OCI-LY7 (cell line): ENCODE measurements at regions not wholly inside any gene's neighbourhood (a gene's known extent, or its start where the extent isn't known, plus 50 kb on each side); places are given as distances from the start of the nearest gene placed in this dataset. TPM values are rescaled to one million over a fixed set of nuclear protein-coding genes. Genes with fewer than 3 reads are reported as not detected.

Experiments
- BruUV-seq: library from RNA; stranded (reverse); fragments of 400-500 nt; replicated peaks from 2 replicates; lab custom pipeline; 2021; lab: Mats Ljungman, UMichigan
- CTCF ChIA-PET: fragments of 300-600 bp; sonication (Branson Sonifier 250); formaldehyde crosslinking; loops from one replicate; lab custom pipeline; 2022; ENCODE audit warnings: antibody characterized with exemption; ENCODE audit not compliant: unreplicated experiment; lab: Charles Lee
- POLR2A ChIA-PET: fragments of 300-600 bp; sonication (Branson Sonifier 250); formaldehyde crosslinking; loops from one replicate; lab custom pipeline; 2022; ENCODE audit warnings: antibody characterized with exemption; lab: Charles Lee
- DNase-seq: peaks from one replicate; pipeline ENCODE4 v3.0.0-alpha.2; 2015; ENCODE audit warnings: low spot score
- H2AFZ ChIP-seq: fragments of 200-600 bp; sonication (generic), shearing (Covaris generic); 2 replicates; pipeline ENCODE4 v1.6.1; 2014; ENCODE audit warnings: mild to moderate bottlenecking, antibody characterized with exemption, low read length, moderate library complexity
- H3K27ac ChIP-seq: fragments of 200-600 bp; sonication (generic); 2 replicates; pipeline ENCODE4 v1.5.1; 2014; ENCODE audit warnings: mixed run types, low read depth, mild to moderate bottlenecking, moderate library complexity, low read length, inconsistent platforms; ENCODE audit not compliant: poor library complexity, severe bottlenecking
- H3K36me3 ChIP-seq: fragments of 200-600 bp; sonication (generic); 2 replicates; pipeline ENCODE4 v1.6.1; 2014; ENCODE audit warnings: mild to moderate bottlenecking, antibody characterized with exemption, low read length, moderate library complexity, mixed read lengths; ENCODE audit not compliant: insufficient read depth
- H3K4me1 ChIP-seq: fragments of 200-600 bp; sonication (generic); 2 replicates; pipeline ENCODE4 v1.5.1; 2014; ENCODE audit warnings: mild to moderate bottlenecking, low read length; ENCODE audit not compliant: insufficient read depth, poor library complexity, severe bottlenecking
- H3K4me2 ChIP-seq: fragments of 200-600 bp; sonication (generic); 2 replicates; pipeline ENCODE4 v1.6.1; 2014; ENCODE audit warnings: mild to moderate bottlenecking, low read length
- H3K4me3 ChIP-seq: fragments of 200-600 bp; sonication (generic); 2 replicates; pipeline ENCODE4 v1.5.1; 2014; ENCODE audit warnings: mild to moderate bottlenecking, low read depth, low read length; ENCODE audit not compliant: poor library complexity, severe bottlenecking
- H3K79me2 ChIP-seq: fragments of 200-600 bp; sonication (generic); 2 replicates; pipeline ENCODE4 v1.6.1; 2016; ENCODE audit warnings: low read depth, mild to moderate bottlenecking, low read length, moderate library complexity, mixed read lengths; ENCODE audit not compliant: insufficient read depth
- H3K9me2 ChIP-seq: fragments of 200-600 bp; sonication (generic); 2 replicates; pipeline ENCODE4 v1.6.1; 2016; ENCODE audit warnings: mild to moderate bottlenecking, low read length, mixed read lengths; ENCODE audit not compliant: insufficient read depth
- H3K9me3 ChIP-seq: fragments of 200-600 bp; sonication (generic); 2 replicates; pipeline ENCODE4 v1.6.1; 2014; ENCODE audit warnings: mild to moderate bottlenecking, mixed run types, low read length, mixed read lengths
- H4K20me1 ChIP-seq: fragments of 200-600 bp; sonication (generic); 2 replicates; pipeline ENCODE4 v1.6.1; 2014; ENCODE audit warnings: mild to moderate bottlenecking, antibody characterized with exemption, low read length, moderate library complexity, mixed read lengths; ENCODE audit not compliant: insufficient read depth
- EZH2phosphoT487 ChIP-seq: fragments of 200-600 bp; sonication (generic); IDR thresholded peaks from 2 replicates; pipeline ENCODE4 v1.6.1; 2018; ENCODE audit warnings: low read depth, borderline replicate concordance, mild to moderate bottlenecking, mixed run types, antibody characterized with exemption, low read length, moderate library complexity, mixed read lengths
- intact Hi-C: fragments of 100-400 bp; cut with micrococcal nuclease; formaldehyde crosslinking; loops from one replicate; pipeline ENCODE4 v1.10.0; 2022; ENCODE audit not compliant: unreplicated experiment
- small RNA-seq: library from RNA; depleted of rRNA; stranded (forward); fragments of <200 nt; gene quantifications from one replicate; pipeline ENCODE3, GENCODE V24; 2014
- TF ChIP-seq, protein P1 (sequence below): fragments of 200-600 bp; sonication (generic); conservative IDR thresholded peaks from 2 replicates; pipeline ENCODE4 v1.5.1; 2014; ENCODE audit warnings: mild to moderate bottlenecking, antibody characterized with exemption, low read length, moderate library complexity, mixed read lengths

DNA sequence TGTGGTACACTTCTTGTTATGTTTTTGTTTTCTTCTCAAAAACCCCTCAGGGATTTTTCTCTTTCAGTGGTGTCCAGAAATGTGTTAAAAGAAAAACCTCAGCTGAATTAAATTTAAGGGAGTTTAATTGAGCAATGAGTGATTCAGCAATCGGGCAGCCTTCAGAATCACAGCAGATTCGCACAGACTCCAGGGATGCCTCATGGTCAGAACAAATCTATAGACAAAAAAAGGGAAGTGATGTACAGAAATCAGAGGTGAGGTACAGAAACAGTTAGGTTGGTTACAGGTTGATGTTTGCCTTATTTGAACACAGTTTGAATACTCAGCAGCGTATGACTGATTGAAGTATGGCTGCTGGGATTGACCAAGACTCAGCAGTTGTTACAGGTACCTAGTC lies 86.2 kb downstream of the TLR5 start:
- CTCF ChIA-PET: no interaction called here
- Histone ChIP-seq H3K27ac (no peak overlapping the region), H3K4me3 (no peak overlapping the region), H3K4me1 (no peaks in the 10 kb centered on the region), H3K9me2 (no peaks in the 10 kb centered on the region), H3K4me2 (no peak overlapping the region), H4K20me1 (no peaks in the 10 kb centered on the region), H3K79me2 (no peaks in the 10 kb centered on the region), H2AFZ (no peak overlapping the region), H3K36me3 (no peaks in the 10 kb centered on the region), H3K9me3 (no peaks in the 10 kb centered on the region)
- POLR2A ChIA-PET: no interaction called here
- BruUV-seq: no TSS peak
- DNase-seq: no peak
- intact Hi-C loops: no loop called here
- TF ChIP-seq, protein P1, sequence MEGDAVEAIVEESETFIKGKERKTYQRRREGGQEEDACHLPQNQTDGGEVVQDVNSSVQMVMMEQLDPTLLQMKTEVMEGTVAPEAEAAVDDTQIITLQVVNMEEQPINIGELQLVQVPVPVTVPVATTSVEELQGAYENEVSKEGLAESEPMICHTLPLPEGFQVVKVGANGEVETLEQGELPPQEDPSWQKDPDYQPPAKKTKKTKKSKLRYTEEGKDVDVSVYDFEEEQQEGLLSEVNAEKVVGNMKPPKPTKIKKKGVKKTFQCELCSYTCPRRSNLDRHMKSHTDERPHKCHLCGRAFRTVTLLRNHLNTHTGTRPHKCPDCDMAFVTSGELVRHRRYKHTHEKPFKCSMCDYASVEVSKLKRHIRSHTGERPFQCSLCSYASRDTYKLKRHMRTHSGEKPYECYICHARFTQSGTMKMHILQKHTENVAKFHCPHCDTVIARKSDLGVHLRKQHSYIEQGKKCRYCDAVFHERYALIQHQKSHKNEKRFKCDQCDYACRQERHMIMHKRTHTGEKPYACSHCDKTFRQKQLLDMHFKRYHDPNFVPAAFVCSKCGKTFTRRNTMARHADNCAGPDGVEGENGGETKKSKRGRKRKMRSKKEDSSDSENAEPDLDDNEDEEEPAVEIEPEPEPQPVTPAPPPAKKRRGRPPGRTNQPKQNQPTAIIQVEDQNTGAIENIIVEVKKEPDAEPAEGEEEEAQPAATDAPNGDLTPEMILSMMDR: no peak
- TF ChIP-seq EZH2phosphoT487: no peak

DNA sequence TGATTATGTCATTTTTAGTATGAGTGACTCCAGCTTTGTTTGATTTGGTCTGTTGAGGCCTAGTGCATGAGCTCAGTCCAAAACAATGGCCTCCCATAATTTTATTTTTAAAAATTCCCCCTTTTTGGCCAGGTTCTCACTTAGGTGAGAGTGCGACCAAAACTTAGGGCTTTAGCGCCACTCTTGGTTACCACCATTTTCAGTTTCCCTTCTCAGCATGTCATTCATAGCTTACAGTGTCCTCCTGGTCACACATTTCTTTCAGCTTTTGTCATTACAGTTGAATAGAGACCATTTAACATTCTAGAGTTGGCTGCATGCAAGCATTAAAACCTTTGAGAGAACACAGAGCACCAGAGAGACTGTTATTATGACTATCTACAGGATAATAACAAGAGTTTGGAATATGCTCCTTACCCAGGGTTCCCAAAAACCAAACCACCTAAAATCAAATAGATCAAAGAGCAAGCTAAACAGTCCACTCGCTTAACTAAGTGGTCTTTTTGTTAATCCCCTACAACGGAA lies 85.4 kb downstream of the TLR5 start:
- H3K4me3 ChIP-seq: no peak overlapping the region
- BruUV-seq: no TSS peak
- no peaks in the 10 kb centered on the region for H3K9me3 ChIP-seq
- H3K79me2 ChIP-seq: no peaks in the 10 kb centered on the region
- no peak overlapping the region for H3K27ac ChIP-seq
- ChIA-PET POLR2A (no interaction called here), CTCF (no interaction called here)
- H3K4me2 ChIP-seq: no peak overlapping the region
- no peak for TF ChIP-seq EZH2phosphoT487
- TF ChIP-seq, protein P1: no peak
- no peak overlapping the region for H2AFZ ChIP-seq
- H3K4me1 ChIP-seq: no peaks in the 10 kb centered on the region
- H3K9me2 ChIP-seq: no peaks in the 10 kb centered on the region
- no peaks in the 10 kb centered on the region for H3K36me3 ChIP-seq
- intact Hi-C loops: no loop called here
- H4K20me1 ChIP-seq: no peaks in the 10 kb centered on the region
- no peak for DNase-seq

Small RNAs in the stretch of these regions (small RNA-seq; reads per million reads assigned to genes)
- gene NDUFB1P2: not detected
